HepG2 (cell line): ENCODE measurements at regions not wholly inside any gene's neighbourhood (a gene's known extent, or its start where the extent isn't known, plus 50 kb on each side); places are given as distances from the start of the nearest gene placed in this dataset.

Experiments used
- CTCF ChIP-seq: sonication (generic); formaldehyde crosslinking; IDR thresholded peaks from 2 replicates; pipeline ENCODE4 v1.5.0; 2020; ENCODE audit warnings: mild to moderate bottlenecking, missing genetic modification reagents, moderate library complexity
- NR2F2 ChIP-seq: IDR thresholded peaks from 2 replicates; pipeline ENCODE4 v1.6.1; 2012; ENCODE audit warnings: low read depth, inconsistent platforms, borderline replicate concordance
- ZNF253 ChIP-seq: sonication (generic); formaldehyde crosslinking; IDR thresholded peaks from 2 replicates; pipeline ENCODE4 v1.8.0; 2022; ENCODE audit warnings: mild to moderate bottlenecking, missing genetic modification reagents, borderline replicate concordance

DNA sequence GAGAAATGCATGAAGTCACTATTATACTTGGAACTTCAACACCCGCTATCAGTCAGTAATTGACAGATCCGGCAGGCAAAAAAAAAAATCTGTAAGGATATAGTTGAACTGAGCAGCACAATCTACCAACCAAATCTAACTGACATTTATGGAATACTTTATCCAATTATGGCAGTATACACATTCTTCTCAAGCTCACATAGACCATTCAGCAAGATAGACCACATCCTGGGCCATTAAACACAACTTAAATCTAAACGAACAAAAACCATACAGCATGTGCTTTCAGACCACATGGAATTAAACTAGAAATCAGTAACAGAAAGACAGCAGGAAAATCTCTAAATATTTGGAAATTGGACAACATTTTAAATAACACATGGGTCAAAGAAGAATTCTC, 112.7 kb downstream of the MPP7 start:
- TF ChIP-seq CTCF (CRISPR knock-in tag) (no peak), ZNF253 (CRISPR knock-in tag) (no peak), NR2F2 (no peak)
